ENCODE measurements at regions not wholly inside any gene's neighbourhood (a gene's known extent, or its start where the extent isn't known, plus 50 kb on each side); places are given as distances from the start of the nearest gene placed in this dataset.

DNA sequence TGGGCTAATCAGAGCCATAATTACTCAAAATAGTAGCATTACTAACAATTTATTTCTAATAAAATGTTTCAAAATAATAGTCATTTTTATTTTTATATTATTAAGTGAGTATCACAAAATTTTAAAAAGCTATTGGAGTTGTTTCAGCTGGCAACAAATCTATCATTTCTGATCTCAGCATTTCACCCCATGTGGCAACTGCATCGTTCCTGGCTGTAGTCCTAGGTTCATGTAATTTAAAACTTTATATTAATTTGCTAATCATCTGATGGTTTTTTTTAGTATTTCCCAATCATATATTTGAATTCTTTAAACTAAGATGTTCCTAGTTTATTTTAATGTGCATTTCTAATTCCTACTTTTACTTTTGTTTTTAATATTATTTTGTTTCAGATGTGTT is 293.0 kb upstream of the AKR1E2 start:
- peaks cover 2% of the 10 kb centered on the region for H3K27me3 Mint-ChIP-seq (ENCODE audit: low read depth)
- DNase-seq (ENCODE audit: low spot score) = no peak
- no peaks in the 10 kb centered on the region for H3K4me1 Mint-ChIP-seq (ENCODE audit: low read depth)
- H3K36me3 Mint-ChIP-seq (ENCODE audit: low read depth) = no peaks in the 10 kb centered on the region
- no peak overlapping the region for H3K27ac Mint-ChIP-seq
- H3K4me3 Mint-ChIP-seq = no peak overlapping the region
- H3K9me3 Mint-ChIP-seq = peaks cover 15% of the 10 kb centered on the region

DNA sequence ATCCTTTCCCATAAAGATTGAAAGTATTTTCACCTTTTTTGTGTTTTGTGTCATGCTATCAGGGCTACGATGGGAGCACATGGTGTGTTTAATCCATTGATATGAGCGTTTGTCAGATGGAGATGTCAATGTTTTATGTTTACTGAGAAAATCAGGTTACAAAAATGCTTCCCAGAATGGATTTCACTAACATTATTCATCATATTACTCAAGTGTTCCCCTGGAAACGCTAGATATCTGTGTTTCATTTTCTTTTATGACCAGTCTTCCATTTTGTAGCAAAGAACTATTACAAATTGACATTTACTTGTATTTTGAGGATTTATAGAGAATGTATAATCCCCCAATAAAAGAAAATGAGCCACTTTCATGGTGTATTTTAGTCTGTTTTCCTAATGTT is 293.5 kb upstream of the AKR1E2 start:
- Mint-ChIP-seq H3K4me1 (ENCODE audit: low read depth) (no peaks in the 10 kb centered on the region), H3K27ac (no peak overlapping the region), H3K4me3 (no peak overlapping the region), H3K36me3 (ENCODE audit: low read depth) (no peaks in the 10 kb centered on the region), H3K27me3 (ENCODE audit: low read depth) (peaks cover 2% of the 10 kb centered on the region), H3K9me3 (peaks cover 10% of the 10 kb centered on the region)
- no peak for DNase-seq (ENCODE audit: low spot score)

GRCh38 chr10:4532011-4532410 is 294.0 kb upstream of the AKR1E2 start:
- DNase-seq (ENCODE audit: low spot score) = no peak
- H3K4me3 Mint-ChIP-seq = no peak overlapping the region
- H3K27ac Mint-ChIP-seq = no peak overlapping the region
- no peaks in the 10 kb centered on the region for H3K4me1 Mint-ChIP-seq (ENCODE audit: low read depth)
- no peaks in the 10 kb centered on the region for H3K36me3 Mint-ChIP-seq (ENCODE audit: low read depth)
- peaks cover 2% of the 10 kb centered on the region for H3K27me3 Mint-ChIP-seq (ENCODE audit: low read depth)
- H3K9me3 Mint-ChIP-seq = peaks cover 8% of the 10 kb centered on the region

DNA sequence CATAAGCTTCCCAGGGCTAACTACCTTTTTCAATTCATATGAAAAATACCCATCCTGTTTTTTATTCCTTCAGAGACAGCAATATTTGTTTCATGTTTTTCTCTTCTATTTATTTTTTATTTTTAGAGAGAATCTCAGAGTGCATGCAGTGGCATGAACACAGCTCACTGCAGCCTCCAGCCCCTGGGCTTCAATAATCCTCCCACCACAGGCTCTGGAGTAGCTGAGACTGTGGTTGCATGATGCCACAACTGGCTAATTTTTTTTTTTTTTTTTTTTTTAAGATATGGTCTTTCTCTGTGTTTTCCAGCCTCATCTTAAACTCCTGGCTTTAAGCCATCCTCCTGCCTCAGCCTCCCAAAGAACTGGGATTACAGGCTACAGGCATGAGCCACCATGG is 296.7 kb upstream of the AKR1E2 start:
- H3K4me3 Mint-ChIP-seq = no peak overlapping the region
- no peaks in the 10 kb centered on the region for H3K4me1 Mint-ChIP-seq (ENCODE audit: low read depth)
- peaks cover 6% of the 10 kb centered on the region for H3K27me3 Mint-ChIP-seq (ENCODE audit: low read depth)
- no peaks in the 10 kb centered on the region for H3K36me3 Mint-ChIP-seq (ENCODE audit: low read depth)
- no peak for DNase-seq (ENCODE audit: low spot score)
- H3K9me3 Mint-ChIP-seq = no peaks in the 10 kb centered on the region
- H3K27ac Mint-ChIP-seq = no peak overlapping the region

DNA sequence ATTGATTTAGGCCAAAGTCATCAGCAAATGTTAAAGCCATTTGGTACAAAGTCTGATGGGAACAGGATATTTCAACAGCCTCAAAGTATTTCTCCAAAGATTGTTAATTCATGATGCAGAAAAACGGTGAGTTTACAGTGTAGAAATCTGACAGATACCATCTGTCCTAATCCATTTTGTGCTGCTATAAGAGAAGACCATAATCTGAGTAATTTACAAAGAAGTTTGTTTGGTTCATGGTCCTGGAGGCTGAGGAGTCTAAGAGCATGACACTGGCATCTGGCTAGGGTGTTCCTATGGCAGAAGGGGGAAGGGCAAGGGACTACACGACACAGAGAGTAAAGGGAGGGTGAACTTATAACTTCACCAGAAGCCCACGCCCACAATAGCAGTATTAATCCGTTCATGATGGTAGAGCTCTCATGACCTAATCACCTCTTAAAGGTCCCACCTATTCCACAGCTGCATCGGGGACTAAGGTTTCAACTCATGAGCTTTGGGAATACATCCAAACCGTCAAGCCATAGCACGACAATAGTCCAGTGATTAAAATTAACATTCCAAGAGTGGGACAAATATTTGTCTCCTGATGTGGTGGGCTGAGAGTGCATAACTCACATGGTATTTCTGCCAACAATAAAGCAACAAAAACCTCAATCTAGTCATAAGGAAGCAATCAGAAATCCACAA is 298.6 kb upstream of the AKR1E2 start:
- Mint-ChIP-seq H3K4me1 (ENCODE audit: low read depth) (no peaks in the 10 kb centered on the region), H3K27ac (no peak overlapping the region)

DNA sequence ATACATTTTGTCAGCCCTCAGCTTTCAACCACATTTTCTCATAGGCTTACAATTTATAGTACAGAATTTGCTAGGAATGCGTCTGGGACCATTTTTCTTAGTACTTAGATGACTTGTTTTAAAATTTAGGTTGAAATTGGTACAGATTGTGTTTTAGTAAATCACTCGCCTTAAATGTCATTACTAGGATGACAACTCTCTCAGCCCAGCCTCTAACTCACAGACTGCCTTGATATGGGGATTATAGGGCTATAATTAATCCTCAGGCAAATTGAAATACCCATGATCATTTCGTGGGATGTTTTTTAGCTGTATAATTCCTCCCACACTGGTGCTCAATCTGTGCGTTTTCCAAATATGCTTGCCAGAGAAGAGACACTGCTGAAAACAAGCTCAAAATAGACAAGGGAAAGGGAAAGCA is 299.7 kb upstream of the AKR1E2 start:
- Mint-ChIP-seq H3K9me3 (no peaks in the 10 kb centered on the region), H3K4me1 (ENCODE audit: low read depth) (no peaks in the 10 kb centered on the region), H3K4me3 (no peak overlapping the region), H3K36me3 (ENCODE audit: low read depth) (no peaks in the 10 kb centered on the region), H3K27me3 (ENCODE audit: low read depth) (peaks cover 4% of the 10 kb centered on the region), H3K27ac (no peak overlapping the region)
- no peak for DNase-seq (ENCODE audit: low spot score)

More for the DNA sequence above, 298.6 kb upstream of the AKR1E2 start:
- H3K4me3 Mint-ChIP-seq = no peak overlapping the region
- no peak for DNase-seq (ENCODE audit: low spot score)
- peaks cover 6% of the 10 kb centered on the region for H3K27me3 Mint-ChIP-seq (ENCODE audit: low read depth)
- H3K9me3 Mint-ChIP-seq = no peaks in the 10 kb centered on the region
- no peaks in the 10 kb centered on the region for H3K36me3 Mint-ChIP-seq (ENCODE audit: low read depth)

- H3K4me1 Mint-ChIP-seq (ENCODE audit: low read depth) = no peaks in the 10 kb centered on the region
- H3K27ac Mint-ChIP-seq = no peak overlapping the region
- H3K36me3 Mint-ChIP-seq (ENCODE audit: low read depth) = no peaks in the 10 kb centered on the region
- no peak for DNase-seq (ENCODE audit: low spot score)
- no peaks in the 10 kb centered on the region for H3K9me3 Mint-ChIP-seq
- H3K4me3 Mint-ChIP-seq = no peak overlapping the region
- peaks cover 4% of the 10 kb centered on the region for H3K27me3 Mint-ChIP-seq (ENCODE audit: low read depth)
These were observed 300.9 kb upstream of the AKR1E2 start for GRCh38 chr10:4525103-4525502.

GRCh38 chr10:4522296-4523000 is 303.6 kb upstream of the AKR1E2 start:
- Mint-ChIP-seq H3K27ac (no peak overlapping the region), H3K36me3 (ENCODE audit: low read depth) (no peaks in the 10 kb centered on the region), H3K9me3 (no peaks in the 10 kb centered on the region), H3K4me3 (no peak overlapping the region), H3K4me1 (ENCODE audit: low read depth) (no peaks in the 10 kb centered on the region), H3K27me3 (ENCODE audit: low read depth) (peaks cover 11% of the 10 kb centered on the region)
- DNase-seq (ENCODE audit: low spot score) = no peak

DNA sequence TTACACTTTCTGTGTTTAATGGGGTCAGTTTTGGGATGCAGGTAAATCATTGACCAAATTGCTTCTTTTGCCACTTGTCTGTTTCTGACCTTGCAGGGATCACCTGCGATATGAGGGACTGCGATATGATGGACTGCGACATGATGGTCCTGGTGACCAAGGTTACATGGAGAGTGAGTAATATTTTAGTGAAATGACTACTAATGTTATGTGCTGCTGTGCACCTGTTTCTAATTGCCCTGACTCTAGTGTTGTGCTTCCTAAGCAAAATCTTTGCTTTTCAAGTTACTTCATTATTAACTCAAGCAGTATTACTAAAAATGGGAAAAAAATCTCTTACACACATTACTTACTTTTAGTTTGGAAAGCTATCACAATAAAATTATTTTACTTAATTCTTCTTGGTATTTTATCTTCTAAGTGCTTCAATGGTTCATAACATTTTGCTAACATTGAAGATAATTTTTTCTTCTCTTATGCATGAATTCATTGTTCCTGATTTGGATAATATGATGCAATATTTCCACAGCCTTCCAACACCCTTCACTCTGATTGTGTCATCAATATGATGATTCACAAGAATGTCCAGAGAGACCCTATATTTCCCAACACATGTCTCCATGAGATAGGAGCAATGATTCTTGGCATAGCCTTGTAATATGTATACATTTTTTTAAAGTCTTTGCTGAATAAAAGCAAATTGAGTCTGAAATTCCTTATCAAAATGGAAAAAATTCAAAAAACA is 306.2 kb upstream of the AKR1E2 start:
- Mint-ChIP-seq H3K4me3 (no peak overlapping the region), H3K4me1 (ENCODE audit: low read depth) (no peaks in the 10 kb centered on the region), H3K9me3 (no peaks in the 10 kb centered on the region), H3K27me3 (ENCODE audit: low read depth) (peaks cover 12% of the 10 kb centered on the region), H3K36me3 (ENCODE audit: low read depth) (no peaks in the 10 kb centered on the region), H3K27ac (no peak overlapping the region)
- no peak for DNase-seq (ENCODE audit: low spot score)

DNA sequence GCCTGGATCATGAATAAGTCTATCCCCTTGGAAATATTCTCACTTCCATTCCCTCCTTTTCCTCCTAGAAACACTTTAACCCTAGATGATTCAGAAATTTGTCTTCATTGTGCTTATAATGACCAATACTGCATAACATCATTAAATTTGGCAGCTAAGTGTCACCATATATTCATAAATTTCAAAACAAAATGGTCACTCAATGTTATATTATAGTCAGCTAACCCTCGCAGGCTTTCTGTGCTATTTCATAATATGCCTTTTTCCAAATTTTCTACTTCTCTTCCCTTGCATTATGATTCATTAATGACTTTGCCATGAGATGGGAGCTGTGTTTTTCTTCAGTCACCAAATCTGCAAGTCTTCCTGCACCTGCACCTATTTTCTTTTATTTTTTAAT is 308.3 kb upstream of the AKR1E2 start:
- Mint-ChIP-seq H3K9me3 (no peaks in the 10 kb centered on the region), H3K27ac (no peak overlapping the region), H3K36me3 (ENCODE audit: low read depth) (no peaks in the 10 kb centered on the region), H3K27me3 (ENCODE audit: low read depth) (peaks cover 13% of the 10 kb centered on the region), H3K4me3 (no peak overlapping the region), H3K4me1 (ENCODE audit: low read depth) (peaks cover 5% of the 10 kb centered on the region)
- DNase-seq (ENCODE audit: low spot score) = no peak

GRCh38 chr10:4515721-4516120 is 310.3 kb upstream of the AKR1E2 start:
- H3K4me1 Mint-ChIP-seq (ENCODE audit: low read depth) = peaks cover 5% of the 10 kb centered on the region
- no peaks in the 10 kb centered on the region for H3K9me3 Mint-ChIP-seq
- H3K27ac Mint-ChIP-seq = no peak overlapping the region
- no peak overlapping the region for H3K4me3 Mint-ChIP-seq
- H3K27me3 Mint-ChIP-seq (ENCODE audit: low read depth) = peaks cover 15% of the 10 kb centered on the region
- DNase-seq (ENCODE audit: low spot score) = no peak
- H3K36me3 Mint-ChIP-seq (ENCODE audit: low read depth) = no peaks in the 10 kb centered on the region

DNA sequence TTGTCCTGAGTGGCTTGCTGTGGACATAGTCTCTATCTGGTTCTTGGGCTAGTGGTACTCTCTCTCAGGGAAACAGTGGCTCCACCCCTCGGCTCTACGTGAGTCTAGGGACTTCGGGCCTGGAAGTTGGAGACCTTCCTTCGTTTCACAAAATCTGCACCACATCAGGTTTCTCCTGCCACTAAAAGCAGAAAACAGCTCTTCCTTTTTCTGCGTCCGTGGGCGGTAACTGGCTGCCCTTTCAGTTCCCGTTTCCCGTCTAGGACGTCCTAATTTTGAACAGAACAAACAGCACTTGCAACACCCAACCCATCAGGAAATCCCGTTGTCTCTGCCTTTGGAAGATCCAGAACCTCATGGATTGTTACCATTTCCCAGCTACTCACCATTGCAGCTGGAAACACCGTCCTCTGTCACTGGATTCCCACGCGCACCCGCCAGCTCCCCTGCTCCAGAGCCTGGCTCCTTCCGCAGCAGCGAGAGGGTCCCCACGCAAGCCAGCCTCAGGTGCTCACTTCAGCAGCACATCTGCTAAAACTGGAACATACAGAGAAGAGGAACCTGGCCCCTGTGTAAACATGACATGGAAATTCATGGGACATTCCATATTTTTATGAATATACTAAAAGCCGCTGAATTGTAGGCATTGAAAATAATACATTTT is 311.4 kb upstream of the AKR1E2 start:
- no peaks in the 10 kb centered on the region for H3K9me3 Mint-ChIP-seq
- no peak overlapping the region for H3K27ac Mint-ChIP-seq
- H3K4me3 Mint-ChIP-seq = no peak overlapping the region
- H3K27me3 Mint-ChIP-seq (ENCODE audit: low read depth) = peaks cover 18% of the 10 kb centered on the region
- peaks cover 5% of the 10 kb centered on the region for H3K4me1 Mint-ChIP-seq (ENCODE audit: low read depth)
- no peaks in the 10 kb centered on the region for H3K36me3 Mint-ChIP-seq (ENCODE audit: low read depth)
- DNase-seq (ENCODE audit: low spot score) = no peak

DNA sequence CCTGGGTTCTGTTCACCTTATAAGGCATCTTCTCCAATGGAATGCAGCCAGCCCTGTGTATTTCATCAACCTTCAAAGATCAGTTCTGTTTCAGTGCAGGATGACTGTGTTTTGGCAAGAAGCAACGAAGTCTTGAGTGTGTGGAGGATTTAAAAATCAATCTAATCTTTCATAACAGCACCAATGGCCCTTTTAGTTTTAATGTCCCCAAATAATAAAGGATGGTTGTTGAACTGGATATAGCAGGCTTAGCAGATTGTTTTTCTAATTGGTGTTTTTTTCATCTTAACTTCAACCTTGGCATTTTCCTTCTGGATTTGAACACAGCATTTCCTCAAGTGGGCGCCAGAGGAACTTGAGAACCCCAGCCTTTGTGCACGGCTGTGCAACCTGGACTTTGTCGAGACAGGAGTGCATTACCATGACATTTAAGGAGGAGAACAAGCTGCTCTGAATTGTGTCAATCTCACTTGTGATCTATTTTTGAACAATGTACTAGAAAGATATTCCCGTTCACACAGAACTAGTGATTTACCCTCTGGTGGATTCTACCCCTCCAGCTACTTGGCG is 313.3 kb upstream of the AKR1E2 start:
- Mint-ChIP-seq H3K27me3 (ENCODE audit: low read depth) (peaks cover 12% of the 10 kb centered on the region), H3K27ac (no peak overlapping the region), H3K36me3 (ENCODE audit: low read depth) (no peaks in the 10 kb centered on the region), H3K4me1 (ENCODE audit: low read depth) (peaks cover 5% of the 10 kb centered on the region), H3K9me3 (no peaks in the 10 kb centered on the region), H3K4me3 (no peak overlapping the region)
- DNase-seq (ENCODE audit: low spot score) = no peak

DNA sequence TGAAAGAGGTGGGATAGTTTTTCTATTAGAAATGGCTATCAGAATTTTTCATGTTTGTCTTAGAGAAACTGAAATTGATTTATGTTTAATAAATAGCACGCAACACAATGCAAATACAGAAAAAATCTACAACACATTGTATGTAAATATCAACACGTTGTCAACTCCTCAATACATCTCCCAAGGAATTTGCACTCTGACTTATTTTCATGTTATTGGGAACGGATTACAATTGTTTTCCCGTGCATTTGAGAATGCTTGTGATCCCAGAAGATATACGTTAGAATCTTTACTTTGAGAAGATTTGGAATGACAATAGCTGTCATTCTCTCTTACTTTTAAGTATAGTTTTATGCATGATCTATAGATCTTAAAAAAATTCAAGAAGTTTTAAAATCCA is 313.8 kb upstream of the AKR1E2 start:
- DNase-seq (ENCODE audit: low spot score) = no peak
- peaks cover 10% of the 10 kb centered on the region for H3K27me3 Mint-ChIP-seq (ENCODE audit: low read depth)
- H3K9me3 Mint-ChIP-seq = no peaks in the 10 kb centered on the region
- H3K27ac Mint-ChIP-seq = no peak overlapping the region
- no peak overlapping the region for H3K4me3 Mint-ChIP-seq
- peaks cover 5% of the 10 kb centered on the region for H3K4me1 Mint-ChIP-seq (ENCODE audit: low read depth)
- no peaks in the 10 kb centered on the region for H3K36me3 Mint-ChIP-seq (ENCODE audit: low read depth)
